ENCODE measurements at regions not wholly inside any gene's neighbourhood (a gene's known extent, or its start where the extent isn't known, plus 50 kb on each side); places are given as distances from the start of the nearest gene placed in this dataset.

GRCh38 chr21:17925899-17926298, 106.7 kb upstream of the C21orf91 start:
- no peak for DNase-seq (ENCODE audit: insufficient read length, low spot score)
- no peak for TF ChIP-seq SPI1 (IDR thresholded peaks at IDR 0.05; ENCODE audit: low read depth, low read length)
- FAIRE-seq: no peak

GRCh38 chr21:17925000-17925610, 105.9 kb upstream of the C21orf91 start:
- no peak for TF ChIP-seq POLR2AphosphoS5 (IDR thresholded peaks at IDR 0.05; ENCODE audit: low read depth, low read length)
- no peak for TF ChIP-seq POLR2A (IDR thresholded peaks at IDR 0.05; ENCODE audit: low read depth, low read length)
- no peak for TF ChIP-seq SPI1 (IDR thresholded peaks at IDR 0.05; ENCODE audit: low read depth, low read length)
- no peak for TF ChIP-seq PAX5 (IDR thresholded peaks at IDR 0.05; ENCODE audit: insufficient read depth, low read length, severe bottlenecking)
- no peak for TF ChIP-seq TAF1 (IDR thresholded peaks at IDR 0.05; ENCODE audit: low read depth, low read length)
- TF ChIP-seq POU2F2 (IDR thresholded peaks at IDR 0.05; ENCODE audit: low read depth, low read length): no peak
- peak; percentile 86 for FAIRE-seq

GRCh38 chr21:17921579-17922530, 102.7 kb upstream of the C21orf91 start:
- TF ChIP-seq SPI1 (IDR thresholded peaks at IDR 0.05; ENCODE audit: low read depth, low read length) (peak; percentile 25; the same call in 1 of the 2 replicates), POU2F2 (IDR thresholded peaks at IDR 0.05; ENCODE audit: low read depth, low read length) (no peak), POLR2A (IDR thresholded peaks at IDR 0.05; ENCODE audit: low read depth, low read length) (no peak)
- DNase-seq (ENCODE audit: insufficient read length, low spot score) (no peak), FAIRE-seq (no peak)

More at GRCh38 chr21:17925000-17925610, 105.9 kb upstream of the C21orf91 start:
- DNase-seq (ENCODE audit: insufficient read length, low spot score): no peak

GRCh38 chr21:17915976-17916375, 96.8 kb upstream of the C21orf91 start:
- DNase-seq (ENCODE audit: insufficient read length, low spot score): no peak
- no peak for TF ChIP-seq SPI1 (IDR thresholded peaks at IDR 0.05; ENCODE audit: low read depth, low read length)
- FAIRE-seq: no peak

- no peak for TF ChIP-seq TAF1 (IDR thresholded peaks at IDR 0.05; ENCODE audit: low read depth, low read length)
- FAIRE-seq (no peak), DNase-seq (ENCODE audit: insufficient read length, low spot score) (no peak)
These were observed 92.5 kb upstream of the C21orf91 start for GRCh38 chr21:17911628-17912027.

- FAIRE-seq (no peak), DNase-seq (ENCODE audit: insufficient read length, low spot score) (no peak)
- TF ChIP-seq TAF1 (IDR thresholded peaks at IDR 0.05; ENCODE audit: low read depth, low read length) (no peak), POLR2AphosphoS5 (IDR thresholded peaks at IDR 0.05; ENCODE audit: low read depth, low read length) (no peak), POU2F2 (IDR thresholded peaks at IDR 0.05; ENCODE audit: low read depth, low read length) (no peak), SPI1 (IDR thresholded peaks at IDR 0.05; ENCODE audit: low read depth, low read length) (no peak), PAX5 (IDR thresholded peaks at IDR 0.05; ENCODE audit: insufficient read depth, low read length, severe bottlenecking) (no peak), POLR2A (IDR thresholded peaks at IDR 0.05; ENCODE audit: low read depth, low read length) (no peak)
These were observed 84.9 kb upstream of the C21orf91 start for GRCh38 chr21:17903929-17904639.

- no peak for DNase-seq (ENCODE audit: insufficient read length, low spot score)
- FAIRE-seq: no peak
- TF ChIP-seq SPI1 (IDR thresholded peaks at IDR 0.05; ENCODE audit: low read depth, low read length): no peak
- no peak for TF ChIP-seq TAF1 (IDR thresholded peaks at IDR 0.05; ENCODE audit: low read depth, low read length)
- TF ChIP-seq POLR2AphosphoS5 (IDR thresholded peaks at IDR 0.05; ENCODE audit: low read depth, low read length): no peak
- no peak for TF ChIP-seq POLR2A (IDR thresholded peaks at IDR 0.05; ENCODE audit: low read depth, low read length)
- TF ChIP-seq POU2F2 (IDR thresholded peaks at IDR 0.05; ENCODE audit: low read depth, low read length): no peak
- no peak for TF ChIP-seq PAX5 (IDR thresholded peaks at IDR 0.05; ENCODE audit: insufficient read depth, low read length, severe bottlenecking)
These were observed 84.1 kb upstream of the C21orf91 start for GRCh38 chr21:17903029-17903806.

- FAIRE-seq (no peak), DNase-seq (ENCODE audit: insufficient read length, low spot score) (no peak)
- no peak for TF ChIP-seq TAF1 (IDR thresholded peaks at IDR 0.05; ENCODE audit: low read depth, low read length)
- peak; percentile 60 for TF ChIP-seq SPI1 (IDR thresholded peaks at IDR 0.05; ENCODE audit: low read depth, low read length)
- no peak for TF ChIP-seq POLR2A (IDR thresholded peaks at IDR 0.05; ENCODE audit: low read depth, low read length)
- TF ChIP-seq PAX5 (IDR thresholded peaks at IDR 0.05; ENCODE audit: insufficient read depth, low read length, severe bottlenecking): no peak
- no peak for TF ChIP-seq POU2F2 (IDR thresholded peaks at IDR 0.05; ENCODE audit: low read depth, low read length)
These were observed 82.4 kb upstream of the C21orf91 start for GRCh38 chr21:17901458-17902079.

GRCh38 chr21:17900990-17901385, 81.8 kb upstream of the C21orf91 start:
- TF ChIP-seq POLR2A (IDR thresholded peaks at IDR 0.05; ENCODE audit: low read depth, low read length) (no peak), SPI1 (IDR thresholded peaks at IDR 0.05; ENCODE audit: low read depth, low read length) (no peak), PAX5 (IDR thresholded peaks at IDR 0.05; ENCODE audit: insufficient read depth, low read length, severe bottlenecking) (no peak), POLR2AphosphoS5 (IDR thresholded peaks at IDR 0.05; ENCODE audit: low read depth, low read length) (no peak), POU2F2 (IDR thresholded peaks at IDR 0.05; ENCODE audit: low read depth, low read length) (no peak), TAF1 (IDR thresholded peaks at IDR 0.05; ENCODE audit: low read depth, low read length) (no peak)
- no peak for DNase-seq (ENCODE audit: insufficient read length, low spot score)
- no peak for FAIRE-seq

All from GM12891 (cell line).